ENCODE measurements at regions not wholly inside any gene's neighbourhood (a gene's known extent, or its start where the extent isn't known, plus 50 kb on each side); places are given as distances from the start of the nearest gene placed in this dataset.
"Not testable (repeated sequence)": the region's sequence is repeated elsewhere in the genome, so short reads cannot be mapped to it uniquely, and the experiment has no call there.

DNA sequence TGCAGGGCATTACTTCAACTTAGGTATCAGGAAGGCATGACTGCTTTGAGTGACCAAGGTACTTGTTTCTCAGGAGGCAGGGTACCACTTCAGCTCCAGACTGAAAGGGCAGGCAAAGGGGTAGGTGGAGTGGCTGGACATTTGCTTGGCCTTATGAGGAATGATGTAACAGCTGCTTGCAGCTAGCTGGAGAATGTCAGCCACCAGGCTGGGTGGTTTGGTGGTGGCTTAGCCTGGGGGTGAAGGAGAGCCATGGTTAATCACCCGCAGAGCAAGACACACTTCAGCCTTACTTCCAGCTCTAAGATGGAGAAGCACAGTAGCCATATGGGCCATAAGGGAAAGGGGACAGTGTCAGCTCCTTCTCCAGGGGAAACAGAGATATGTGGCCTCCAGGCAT lies 146.1 kb downstream of the APIP start:
- no peak overlapping the region for H3K4me3 Mint-ChIP-seq
- ChIA-PET POLR2A (no interaction called here), CTCF (interaction anchor here (1.2 kb wide), 1 partner anchor 183 kb away, joined by 3 read pairs; no protein-coding TSS in a partner anchor)
- no peaks in the 10 kb centered on the region for H3K4me1 Mint-ChIP-seq
- no peak overlapping the region for H3K27ac Mint-ChIP-seq
- no CpG with 5 or more reads among the region's 1 CpG for WGBS (ENCODE audit: insufficient coverage)
- H4K20me1 ChIP-seq (ENCODE audit: control insufficient read depth, insufficient read depth, low read length, poor library complexity, severe bottlenecking), result no peaks in the 10 kb centered on the region
- peaks cover 0 to 11% (median 2%) of the 10 kb centered on the region in 4 experiments for H3K27me3 ChIP-seq (replicated peaks in 1 of 4; ENCODE audit: control extremely low read depth in 1 of 4, control insufficient read depth in 3 of 4, insufficient read depth in 4 of 4, low read length in 3 of 4)
- DNase-seq, result no peak
- H3K9me3 ChIP-seq (ENCODE audit: control extremely low read depth in 1 of 3, control insufficient read depth in 2 of 3, insufficient read depth in 1 of 3, low read length in 2 of 3), result peaks cover 0 to 5% (median 0%) of the 10 kb centered on the region in 3 donors
- peaks cover 35% of the 10 kb centered on the region for H3K27me3 Mint-ChIP-seq
- intact Hi-C loops (cut with micrococcal nuclease), result no loop called here
- H3K9me3 Mint-ChIP-seq (ENCODE audit: insufficient read depth), result no peaks in the 10 kb centered on the region
- H3K4me2 ChIP-seq (replicated peaks; ENCODE audit: low read depth, low read length, poor library complexity, severe bottlenecking), result no peak overlapping the region
- no peaks in the 10 kb centered on the region for H3K79me2 ChIP-seq (ENCODE audit: control insufficient read depth, insufficient read depth, low read length)
- no peak overlapping the region for H3K4me3 ChIP-seq (ENCODE audit: control extremely low read depth in 1 of 5, extremely low read depth in 1 of 5, insufficient read depth in 1 of 5, low read depth in 2 of 5, low read length in 4 of 5)
- TF ChIP-seq, protein P1, sequence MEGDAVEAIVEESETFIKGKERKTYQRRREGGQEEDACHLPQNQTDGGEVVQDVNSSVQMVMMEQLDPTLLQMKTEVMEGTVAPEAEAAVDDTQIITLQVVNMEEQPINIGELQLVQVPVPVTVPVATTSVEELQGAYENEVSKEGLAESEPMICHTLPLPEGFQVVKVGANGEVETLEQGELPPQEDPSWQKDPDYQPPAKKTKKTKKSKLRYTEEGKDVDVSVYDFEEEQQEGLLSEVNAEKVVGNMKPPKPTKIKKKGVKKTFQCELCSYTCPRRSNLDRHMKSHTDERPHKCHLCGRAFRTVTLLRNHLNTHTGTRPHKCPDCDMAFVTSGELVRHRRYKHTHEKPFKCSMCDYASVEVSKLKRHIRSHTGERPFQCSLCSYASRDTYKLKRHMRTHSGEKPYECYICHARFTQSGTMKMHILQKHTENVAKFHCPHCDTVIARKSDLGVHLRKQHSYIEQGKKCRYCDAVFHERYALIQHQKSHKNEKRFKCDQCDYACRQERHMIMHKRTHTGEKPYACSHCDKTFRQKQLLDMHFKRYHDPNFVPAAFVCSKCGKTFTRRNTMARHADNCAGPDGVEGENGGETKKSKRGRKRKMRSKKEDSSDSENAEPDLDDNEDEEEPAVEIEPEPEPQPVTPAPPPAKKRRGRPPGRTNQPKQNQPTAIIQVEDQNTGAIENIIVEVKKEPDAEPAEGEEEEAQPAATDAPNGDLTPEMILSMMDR (IDR thresholded peaks at IDR 0.05), result no peak
- TF ChIP-seq EZH2 (IDR thresholded peaks at IDR 0.05; ENCODE audit: borderline replicate concordance, insufficient read depth, low read depth, low read length, poor library complexity, severe bottlenecking), result no peak
- no peak for ATAC-seq (ENCODE audit: low read depth)
- H3K27ac ChIP-seq (ENCODE audit: low read length in 2 of 2), result no peak overlapping the region
- H2AFZ ChIP-seq (ENCODE audit: insufficient read depth, low read depth, low read length, poor library complexity, severe bottlenecking), result no peak overlapping the region
- H3K36me3 ChIP-seq (replicated peaks in 1 of 2; ENCODE audit: control extremely low read depth in 1 of 2, control insufficient read depth in 1 of 2, extremely low read depth in 1 of 2, insufficient read depth in 2 of 2, low read length in 1 of 2), result no peaks in the 10 kb centered on the region
- no peak overlapping the region for H3K9ac ChIP-seq (ENCODE audit: low read length)
- no peaks in the 10 kb centered on the region for H3K4me1 ChIP-seq (ENCODE audit: control insufficient read depth in 2 of 2, insufficient read depth in 2 of 2, low read length in 2 of 2)

DNA sequence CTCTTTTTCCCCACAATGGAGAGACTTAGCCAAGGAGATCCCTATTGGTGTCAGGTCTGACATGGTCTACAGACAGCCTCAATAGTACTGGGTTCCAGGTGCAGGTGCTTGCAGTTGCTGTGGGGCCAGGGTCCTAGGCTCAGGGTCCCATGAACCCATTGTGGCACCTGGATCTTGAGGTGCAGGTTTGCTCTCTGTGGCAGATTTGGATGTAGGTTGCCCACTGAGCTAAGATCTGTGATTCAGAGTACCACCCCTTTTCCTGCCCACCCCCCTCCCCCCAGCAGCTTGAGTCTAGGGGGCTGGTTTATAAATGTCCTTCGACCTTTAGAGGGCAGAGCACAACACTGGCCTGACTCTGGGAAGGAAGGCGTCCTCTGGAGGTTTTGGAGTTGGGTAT lies 147.0 kb downstream of the APIP start:
- Histone ChIP-seq H3K36me3 (replicated peaks in 1 of 2; ENCODE audit: control extremely low read depth in 1 of 2, control insufficient read depth in 1 of 2, extremely low read depth in 1 of 2, insufficient read depth in 2 of 2, low read length in 1 of 2) (no peaks in the 10 kb centered on the region), H2AFZ (ENCODE audit: insufficient read depth, low read depth, low read length, poor library complexity, severe bottlenecking) (no peak overlapping the region), H3K4me3 (ENCODE audit: control extremely low read depth in 1 of 5, extremely low read depth in 1 of 5, insufficient read depth in 1 of 5, low read depth in 2 of 5, low read length in 4 of 5) (no peak overlapping the region), H3K79me2 (ENCODE audit: control insufficient read depth, insufficient read depth, low read length) (no peaks in the 10 kb centered on the region), H3K4me1 (ENCODE audit: control insufficient read depth in 2 of 2, insufficient read depth in 2 of 2, low read length in 2 of 2) (no peaks in the 10 kb centered on the region), H3K9me3 (ENCODE audit: control extremely low read depth in 1 of 3, control insufficient read depth in 2 of 3, insufficient read depth in 1 of 3, low read length in 2 of 3) (peaks cover 0 to 5% (median 0%) of the 10 kb centered on the region in 3 donors), H4K20me1 (ENCODE audit: control insufficient read depth, insufficient read depth, low read length, poor library complexity, severe bottlenecking) (no peaks in the 10 kb centered on the region), H3K9ac (ENCODE audit: low read length) (no peak overlapping the region), H3K27ac (ENCODE audit: low read length in 2 of 2) (no peak overlapping the region), H3K27me3 (replicated peaks in 1 of 4; ENCODE audit: control extremely low read depth in 1 of 4, control insufficient read depth in 3 of 4, insufficient read depth in 4 of 4, low read length in 3 of 4) (peaks cover 0 to 11% (median 2%) of the 10 kb centered on the region in 4 experiments), H3K4me2 (replicated peaks; ENCODE audit: low read depth, low read length, poor library complexity, severe bottlenecking) (no peak overlapping the region)
- ATAC-seq (ENCODE audit: low read depth) (no peak), DNase-seq (no peak)
- H3K27ac Mint-ChIP-seq, result no peak overlapping the region
- WGBS (ENCODE audit: insufficient coverage), result 90% methylated on average over 2 of the region's 2 CpGs
- CTCF ChIA-PET, result no interaction called here
- H3K9me3 Mint-ChIP-seq (ENCODE audit: insufficient read depth), result no peaks in the 10 kb centered on the region
- no peaks in the 10 kb centered on the region for H3K4me1 Mint-ChIP-seq
- TF ChIP-seq EZH2 (IDR thresholded peaks at IDR 0.05; ENCODE audit: borderline replicate concordance, insufficient read depth, low read depth, low read length, poor library complexity, severe bottlenecking), result no peak
- TF ChIP-seq, protein P1 (IDR thresholded peaks at IDR 0.05), result no peak
- no peak overlapping the region for H3K4me3 Mint-ChIP-seq
- intact Hi-C loops (cut with micrococcal nuclease), result no loop called here
- H3K27me3 Mint-ChIP-seq, result peaks cover 35% of the 10 kb centered on the region
- POLR2A ChIA-PET, result no interaction called here

- DNase-seq; H3K9ac ChIP-seq (ENCODE audit: low read length); H3K9me3 Mint-ChIP-seq (ENCODE audit: insufficient read depth); H4K20me1 ChIP-seq (ENCODE audit: control insufficient read depth, insufficient read depth, low read length, poor library complexity, severe bottlenecking); H3K4me3 ChIP-seq (ENCODE audit: control extremely low read depth in 1 of 5, extremely low read depth in 1 of 5, insufficient read depth in 1 of 5, low read depth in 2 of 5, low read length in 4 of 5); H3K36me3 ChIP-seq (replicated peaks in 1 of 2; ENCODE audit: control extremely low read depth in 1 of 2, control insufficient read depth in 1 of 2, extremely low read depth in 1 of 2, insufficient read depth in 2 of 2, low read length in 1 of 2); H3K4me1 ChIP-seq (ENCODE audit: control insufficient read depth in 2 of 2, insufficient read depth in 2 of 2, low read length in 2 of 2); H3K4me2 ChIP-seq (replicated peaks; ENCODE audit: low read depth, low read length, poor library complexity, severe bottlenecking); H3K27ac Mint-ChIP-seq; ATAC-seq (ENCODE audit: low read depth); intact Hi-C loops (cut with micrococcal nuclease); H3K79me2 ChIP-seq (ENCODE audit: control insufficient read depth, insufficient read depth, low read length); H3K27me3 ChIP-seq (replicated peaks in 1 of 4; ENCODE audit: control extremely low read depth in 1 of 4, control insufficient read depth in 3 of 4, insufficient read depth in 4 of 4, low read length in 3 of 4); H2AFZ ChIP-seq (ENCODE audit: insufficient read depth, low read depth, low read length, poor library complexity, severe bottlenecking); POLR2A ChIA-PET; H3K27me3 Mint-ChIP-seq; H3K4me3 Mint-ChIP-seq; H3K4me1 Mint-ChIP-seq; H3K27ac ChIP-seq (ENCODE audit: low read length in 2 of 2); H3K9me3 ChIP-seq (ENCODE audit: control extremely low read depth in 1 of 3, control insufficient read depth in 2 of 3, insufficient read depth in 1 of 3, low read length in 2 of 3): not testable (repeated sequence)
- WGBS (ENCODE audit: insufficient coverage), result no CpG with 5 or more reads among the region's 3 CpGs
- CTCF ChIA-PET, result interaction anchor here (0.6 kb wide), 1 partner anchor 1275 kb away, joined by 5 read pairs; no protein-coding TSS in a partner anchor
Observed at GRCh38 chr11:34762625-34763024, 141.7 kb downstream of the EHF start.
